ENCODE measurements at regions not wholly inside any gene's neighbourhood (a gene's known extent, or its start where the extent isn't known, plus 50 kb on each side); places are given as distances from the start of the nearest gene placed in this dataset.

- H3K79me1 ChIP-seq (ENCODE audit: low read length) = no peaks in the 10 kb centered on the region
- WGBS (ENCODE audit: extremely low coverage, insufficient coverage, insufficient read length) = no CpG with 5 or more reads among the region's 7 CpGs
- DNase-seq = peak; percentile 18 to 71
- H3K9ac ChIP-seq (ENCODE audit: low read length) = no peak overlapping the region
- H3K14ac ChIP-seq (ENCODE audit: low read length) = no peak overlapping the region
- H3K4me3 ChIP-seq (ENCODE audit: low read depth, low read length) = no peak overlapping the region
- H2BK5ac ChIP-seq (ENCODE audit: low read depth, low read length, poor library complexity) = no peak overlapping the region
- no peak overlapping the region for H4K8ac ChIP-seq (ENCODE audit: low read depth, low read length)
- H3K4me1 ChIP-seq (ENCODE audit: control insufficient read depth in 1 of 2, insufficient read depth in 2 of 2, low read length in 2 of 2) = peaks cover 0 to 1% of the 10 kb centered on the region in 2 experiments
- no peak overlapping the region for H3K18ac ChIP-seq (ENCODE audit: low read length)
- no peak overlapping the region for H4K91ac ChIP-seq (ENCODE audit: low read depth, low read length)
- no peak overlapping the region for H3K23ac ChIP-seq (ENCODE audit: low read length)
- H2BK120ac ChIP-seq (ENCODE audit: insufficient read depth, low read length, poor library complexity) = no peak overlapping the region
- no peak overlapping the region for H4K12ac ChIP-seq (ENCODE audit: low read depth, low read length)
- no peak overlapping the region for H3K27ac ChIP-seq (ENCODE audit: low read depth, low read length)
- no peak overlapping the region for H2AFZ ChIP-seq (ENCODE audit: insufficient read depth, low read length, poor library complexity)
- H2BK12ac ChIP-seq (ENCODE audit: low read length) = no peak overlapping the region
- H3K4ac ChIP-seq (ENCODE audit: low read depth, low read length) = no peak overlapping the region
- no peak overlapping the region for H2AK5ac ChIP-seq (ENCODE audit: low read length)
- H3K4me2 ChIP-seq (ENCODE audit: low read length) = no peak overlapping the region
- H3K36me3 ChIP-seq (ENCODE audit: control insufficient read depth in 1 of 2, insufficient read depth in 2 of 2, low read length in 2 of 2) = no peaks in the 10 kb centered on the region
- H3K79me2 ChIP-seq (ENCODE audit: control insufficient read depth, insufficient read depth, low read length, poor library complexity) = no peaks in the 10 kb centered on the region
- peaks cover 2% of the 10 kb centered on the region for H3K9me3 ChIP-seq (ENCODE audit: insufficient read depth, low read depth, low read length)
- no peaks in the 10 kb centered on the region for H3K27me3 ChIP-seq (ENCODE audit: insufficient read depth, low read length)
Observed at GRCh38 chr12:114851981-114852380, 168.0 kb upstream of the TBX3 start.

GRCh38 chr12:114850661-114851275 is 166.8 kb upstream of the TBX3 start:
- H3K9ac ChIP-seq (ENCODE audit: low read length) = no peak overlapping the region
- no peak overlapping the region for H3K4me3 ChIP-seq (ENCODE audit: low read depth, low read length)
- H2BK120ac ChIP-seq (ENCODE audit: insufficient read depth, low read length, poor library complexity) = no peak overlapping the region
- H3K4me2 ChIP-seq (ENCODE audit: low read length) = no peak overlapping the region
- no peak overlapping the region for H2BK12ac ChIP-seq (ENCODE audit: low read length)
- DNase-seq = peak; percentile 18 to 87
- H2AK5ac ChIP-seq (ENCODE audit: low read length) = no peak overlapping the region
- no peaks in the 10 kb centered on the region for H3K27me3 ChIP-seq (ENCODE audit: insufficient read depth, low read length)
- no peak overlapping the region for H3K27ac ChIP-seq (ENCODE audit: low read depth, low read length)
- H3K36me3 ChIP-seq (ENCODE audit: control insufficient read depth in 1 of 2, insufficient read depth in 2 of 2, low read length in 2 of 2) = no peaks in the 10 kb centered on the region
- H3K4ac ChIP-seq (ENCODE audit: low read depth, low read length) = no peak overlapping the region
- peaks cover 2% of the 10 kb centered on the region for H3K9me3 ChIP-seq (ENCODE audit: insufficient read depth, low read depth, low read length)
- H3K79me1 ChIP-seq (ENCODE audit: low read length) = no peaks in the 10 kb centered on the region
- no peak overlapping the region for H3K23ac ChIP-seq (ENCODE audit: low read length)
- H2BK5ac ChIP-seq (ENCODE audit: low read depth, low read length, poor library complexity) = no peak overlapping the region
- no peak overlapping the region for H3K18ac ChIP-seq (ENCODE audit: low read length)
- H2AFZ ChIP-seq (ENCODE audit: insufficient read depth, low read length, poor library complexity) = no peak overlapping the region
- H3K79me2 ChIP-seq (ENCODE audit: control insufficient read depth, insufficient read depth, low read length, poor library complexity) = no peaks in the 10 kb centered on the region
- H4K8ac ChIP-seq (ENCODE audit: low read depth, low read length) = no peak overlapping the region
- H4K91ac ChIP-seq (ENCODE audit: low read depth, low read length) = no peak overlapping the region
- peaks cover 0 to 1% of the 10 kb centered on the region in 2 experiments for H3K4me1 ChIP-seq (ENCODE audit: control insufficient read depth in 1 of 2, insufficient read depth in 2 of 2, low read length in 2 of 2)
- no CpG with 5 or more reads among the region's 7 CpGs for WGBS (ENCODE audit: extremely low coverage, insufficient coverage, insufficient read length)
- no peak overlapping the region for H3K14ac ChIP-seq (ENCODE audit: low read length)
- no peak overlapping the region for H4K12ac ChIP-seq (ENCODE audit: low read depth, low read length)

DNA sequence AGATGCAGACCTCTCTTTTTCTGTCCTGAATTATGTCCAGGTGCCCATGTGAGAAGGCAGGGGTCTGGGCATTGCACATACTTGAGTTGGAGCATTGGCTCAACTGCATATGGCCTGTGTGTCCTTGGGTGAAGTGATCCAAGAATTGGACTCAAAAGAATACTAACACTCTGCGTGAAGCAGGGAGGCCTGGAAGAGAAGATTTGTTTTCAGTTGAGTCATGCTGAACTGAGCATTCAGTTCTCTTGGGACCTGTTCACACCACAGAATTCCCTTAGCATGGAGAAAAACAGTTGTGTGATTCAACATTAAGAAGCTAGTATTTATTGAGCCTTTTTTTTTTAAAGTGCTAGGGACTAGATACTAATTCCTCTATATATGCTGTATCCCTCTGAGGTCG is 164.7 kb upstream of the TBX3 start:
- no peak overlapping the region for H3K14ac ChIP-seq (ENCODE audit: low read length)
- H3K79me1 ChIP-seq (ENCODE audit: low read length) = no peaks in the 10 kb centered on the region
- H3K27ac ChIP-seq (ENCODE audit: low read depth, low read length) = no peak overlapping the region
- H4K8ac ChIP-seq (ENCODE audit: low read depth, low read length) = no peak overlapping the region
- no peak overlapping the region for H4K91ac ChIP-seq (ENCODE audit: low read depth, low read length)
- no peak overlapping the region for H4K12ac ChIP-seq (ENCODE audit: low read depth, low read length)
- H3K9me3 ChIP-seq (ENCODE audit: insufficient read depth, low read depth, low read length) = no peaks in the 10 kb centered on the region
- no peak overlapping the region for H2BK12ac ChIP-seq (ENCODE audit: low read length)
- H3K4me1 ChIP-seq (ENCODE audit: control insufficient read depth in 1 of 2, insufficient read depth in 2 of 2, low read length in 2 of 2) = peaks cover 0 to 1% of the 10 kb centered on the region in 2 experiments
- no peaks in the 10 kb centered on the region for H3K36me3 ChIP-seq (ENCODE audit: control insufficient read depth in 1 of 2, insufficient read depth in 2 of 2, low read length in 2 of 2)
- no CpG with 5 or more reads among the region's 2 CpGs for WGBS (ENCODE audit: extremely low coverage, insufficient coverage, insufficient read length)
- no peaks in the 10 kb centered on the region for H3K79me2 ChIP-seq (ENCODE audit: control insufficient read depth, insufficient read depth, low read length, poor library complexity)
- no peak overlapping the region for H3K4me3 ChIP-seq (ENCODE audit: low read depth, low read length)
- H3K23ac ChIP-seq (ENCODE audit: low read length) = no peak overlapping the region
- no peak for DNase-seq
- no peak overlapping the region for H3K18ac ChIP-seq (ENCODE audit: low read length)
- no peak overlapping the region for H3K4ac ChIP-seq (ENCODE audit: low read depth, low read length)
- H3K9ac ChIP-seq (ENCODE audit: low read length) = no peak overlapping the region
- no peak overlapping the region for H2BK120ac ChIP-seq (ENCODE audit: insufficient read depth, low read length, poor library complexity)
- no peak overlapping the region for H2AK5ac ChIP-seq (ENCODE audit: low read length)
- no peak overlapping the region for H3K4me2 ChIP-seq (ENCODE audit: low read length)
- H2AFZ ChIP-seq (ENCODE audit: insufficient read depth, low read length, poor library complexity) = no peak overlapping the region
- H3K27me3 ChIP-seq (ENCODE audit: insufficient read depth, low read length) = no peaks in the 10 kb centered on the region
- no peak overlapping the region for H2BK5ac ChIP-seq (ENCODE audit: low read depth, low read length, poor library complexity)

- peak in 1 of 2 donors; percentile 15 for DNase-seq
- H3K18ac ChIP-seq (ENCODE audit: low read length) = no peak overlapping the region
- peaks cover 0 to 4% of the 10 kb centered on the region in 2 experiments for H3K4me1 ChIP-seq (ENCODE audit: control insufficient read depth in 1 of 2, insufficient read depth in 2 of 2, low read length in 2 of 2)
- no peak overlapping the region for H3K4me3 ChIP-seq (ENCODE audit: low read depth, low read length)
- no peaks in the 10 kb centered on the region for H3K27me3 ChIP-seq (ENCODE audit: insufficient read depth, low read length)
- H3K23ac ChIP-seq (ENCODE audit: low read length) = no peak overlapping the region
- peak overlapping the region; percentile 24 for H2BK5ac ChIP-seq (ENCODE audit: low read depth, low read length, poor library complexity)
- H3K79me2 ChIP-seq (ENCODE audit: control insufficient read depth, insufficient read depth, low read length, poor library complexity) = no peaks in the 10 kb centered on the region
- peak overlapping the region; percentile 47 for H2BK12ac ChIP-seq (ENCODE audit: low read length)
- H4K8ac ChIP-seq (ENCODE audit: low read depth, low read length) = no peak overlapping the region
- H3K14ac ChIP-seq (ENCODE audit: low read length) = no peak overlapping the region
- WGBS (ENCODE audit: extremely low coverage, insufficient coverage, insufficient read length) = no CpG with 5 or more reads among the region's 11 CpGs
- no peak overlapping the region for H2AFZ ChIP-seq (ENCODE audit: insufficient read depth, low read length, poor library complexity)
- H3K4me2 ChIP-seq (ENCODE audit: low read length) = no peak overlapping the region
- no peak overlapping the region for H3K9ac ChIP-seq (ENCODE audit: low read length)
- H3K27ac ChIP-seq (ENCODE audit: low read depth, low read length) = no peak overlapping the region
- no peak overlapping the region for H4K91ac ChIP-seq (ENCODE audit: low read depth, low read length)
- H4K12ac ChIP-seq (ENCODE audit: low read depth, low read length) = no peak overlapping the region
- H3K79me1 ChIP-seq (ENCODE audit: low read length) = no peaks in the 10 kb centered on the region
- no peaks in the 10 kb centered on the region for H3K9me3 ChIP-seq (ENCODE audit: insufficient read depth, low read depth, low read length)
- peak overlapping the region; percentile 27 for H2BK120ac ChIP-seq (ENCODE audit: insufficient read depth, low read length, poor library complexity)
- no peak overlapping the region for H3K4ac ChIP-seq (ENCODE audit: low read depth, low read length)
- H3K36me3 ChIP-seq (ENCODE audit: control insufficient read depth in 1 of 2, insufficient read depth in 2 of 2, low read length in 2 of 2) = no peaks in the 10 kb centered on the region
- no peak overlapping the region for H2AK5ac ChIP-seq (ENCODE audit: low read length)
Observed at GRCh38 chr12:114847441-114848035, 163.6 kb upstream of the TBX3 start.

All from trophoblast cell (in vitro differentiated cells and primary cell).